ENCODE measurements at regions not wholly inside any gene's neighbourhood (a gene's known extent, or its start where the extent isn't known, plus 50 kb on each side); places are given as distances from the start of the nearest gene placed in this dataset.

- Mint-ChIP-seq H3K36me3 (ENCODE audit: low read depth) (no peaks in the 10 kb centered on the region), H3K4me1 (ENCODE audit: low read depth) (peaks cover 42% of the 10 kb centered on the region), H3K9me3 (no peaks in the 10 kb centered on the region), H3K27ac (no peak overlapping the region), H3K27me3 (ENCODE audit: insufficient read depth) (no peaks in the 10 kb centered on the region), H3K4me3 (no peak overlapping the region)
- TF ChIP-seq, protein P1, sequence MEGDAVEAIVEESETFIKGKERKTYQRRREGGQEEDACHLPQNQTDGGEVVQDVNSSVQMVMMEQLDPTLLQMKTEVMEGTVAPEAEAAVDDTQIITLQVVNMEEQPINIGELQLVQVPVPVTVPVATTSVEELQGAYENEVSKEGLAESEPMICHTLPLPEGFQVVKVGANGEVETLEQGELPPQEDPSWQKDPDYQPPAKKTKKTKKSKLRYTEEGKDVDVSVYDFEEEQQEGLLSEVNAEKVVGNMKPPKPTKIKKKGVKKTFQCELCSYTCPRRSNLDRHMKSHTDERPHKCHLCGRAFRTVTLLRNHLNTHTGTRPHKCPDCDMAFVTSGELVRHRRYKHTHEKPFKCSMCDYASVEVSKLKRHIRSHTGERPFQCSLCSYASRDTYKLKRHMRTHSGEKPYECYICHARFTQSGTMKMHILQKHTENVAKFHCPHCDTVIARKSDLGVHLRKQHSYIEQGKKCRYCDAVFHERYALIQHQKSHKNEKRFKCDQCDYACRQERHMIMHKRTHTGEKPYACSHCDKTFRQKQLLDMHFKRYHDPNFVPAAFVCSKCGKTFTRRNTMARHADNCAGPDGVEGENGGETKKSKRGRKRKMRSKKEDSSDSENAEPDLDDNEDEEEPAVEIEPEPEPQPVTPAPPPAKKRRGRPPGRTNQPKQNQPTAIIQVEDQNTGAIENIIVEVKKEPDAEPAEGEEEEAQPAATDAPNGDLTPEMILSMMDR (IDR thresholded peaks at IDR 0.05): no peak
- no peak for DNase-seq
Observed at GRCh38 chr6:4398791-4399190, 263.4 kb upstream of the ECI2 start.

DNA sequence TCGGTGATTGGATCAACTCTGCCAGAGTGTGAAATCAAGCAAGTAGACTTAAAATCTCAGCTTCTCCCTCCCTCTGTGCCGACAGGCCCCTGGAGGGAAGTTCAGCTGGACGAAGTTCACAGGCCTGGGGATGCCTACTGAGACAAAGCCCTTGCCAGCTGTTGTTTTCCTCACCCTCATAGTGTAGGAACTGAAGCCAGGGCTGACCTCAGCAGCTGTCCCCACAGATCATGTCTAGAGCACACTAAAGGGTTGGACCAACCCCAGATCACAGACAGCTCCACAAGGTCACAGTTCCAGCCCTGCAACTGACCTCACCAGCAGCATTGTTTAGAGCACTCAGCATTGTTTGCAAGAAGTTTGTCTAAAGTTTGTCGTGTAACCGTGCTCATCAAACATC lies 261.9 kb upstream of the ECI2 start:
- Mint-ChIP-seq H3K36me3 (ENCODE audit: low read depth) (no peaks in the 10 kb centered on the region), H3K27ac (no peak overlapping the region), H3K27me3 (ENCODE audit: insufficient read depth) (no peaks in the 10 kb centered on the region), H3K4me3 (no peak overlapping the region), H3K4me1 (ENCODE audit: low read depth) (peaks cover 27% of the 10 kb centered on the region), H3K9me3 (no peaks in the 10 kb centered on the region)
- DNase-seq: no peak
- TF ChIP-seq, protein P1 (IDR thresholded peaks at IDR 0.05): no peak

- TF ChIP-seq, protein P1 (IDR thresholded peaks at IDR 0.05): peak; percentile 52
- DNase-seq: peak; percentile 35
- H3K27ac Mint-ChIP-seq: no peak overlapping the region
- H3K4me3 Mint-ChIP-seq: no peak overlapping the region
- H3K9me3 Mint-ChIP-seq: no peaks in the 10 kb centered on the region
- H3K27me3 Mint-ChIP-seq (ENCODE audit: insufficient read depth): no peaks in the 10 kb centered on the region
- peaks cover 14% of the 10 kb centered on the region for H3K4me1 Mint-ChIP-seq (ENCODE audit: low read depth)
- no peaks in the 10 kb centered on the region for H3K36me3 Mint-ChIP-seq (ENCODE audit: low read depth)
Observed at GRCh38 chr6:4396044-4396443, 260.7 kb upstream of the ECI2 start.

GRCh38 chr6:4395386-4395785 lies 260.0 kb upstream of the ECI2 start:
- Mint-ChIP-seq H3K4me1 (ENCODE audit: low read depth) (peaks cover 14% of the 10 kb centered on the region; the same call in 1 of the 2 replicates), H3K9me3 (no peaks in the 10 kb centered on the region), H3K36me3 (ENCODE audit: low read depth) (no peaks in the 10 kb centered on the region), H3K4me3 (no peak overlapping the region), H3K27me3 (ENCODE audit: insufficient read depth) (no peaks in the 10 kb centered on the region), H3K27ac (no peak overlapping the region)
- no peak for DNase-seq
- TF ChIP-seq, protein P1 (IDR thresholded peaks at IDR 0.05): no peak

DNA sequence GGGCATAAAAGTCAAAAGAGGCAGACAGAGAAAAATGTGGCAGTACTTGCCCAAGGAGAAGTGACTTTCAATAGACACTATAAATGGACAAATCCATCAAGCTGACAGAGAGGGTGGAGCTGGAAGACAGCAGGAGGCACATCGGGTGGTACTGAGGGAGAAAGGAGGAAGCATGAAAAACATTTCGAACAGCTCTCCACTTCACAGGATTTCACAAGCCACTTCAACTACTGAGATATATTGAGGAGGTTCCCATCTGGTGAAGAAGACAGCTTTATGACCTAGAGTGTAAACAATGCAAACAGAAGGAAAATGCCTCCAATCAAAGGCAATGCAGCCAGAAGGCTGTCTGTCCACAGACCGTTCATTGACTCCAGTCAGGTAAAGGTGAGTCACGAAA lies 259.4 kb upstream of the ECI2 start:
- Mint-ChIP-seq H3K9me3 (no peaks in the 10 kb centered on the region), H3K36me3 (ENCODE audit: low read depth) (no peaks in the 10 kb centered on the region), H3K4me3 (no peak overlapping the region), H3K27me3 (ENCODE audit: insufficient read depth) (no peaks in the 10 kb centered on the region), H3K27ac (no peak overlapping the region), H3K4me1 (ENCODE audit: low read depth) (peaks cover 14% of the 10 kb centered on the region; the same call in 1 of the 2 replicates)
- TF ChIP-seq, protein P1 (IDR thresholded peaks at IDR 0.05): no peak
- no peak for DNase-seq

DNA sequence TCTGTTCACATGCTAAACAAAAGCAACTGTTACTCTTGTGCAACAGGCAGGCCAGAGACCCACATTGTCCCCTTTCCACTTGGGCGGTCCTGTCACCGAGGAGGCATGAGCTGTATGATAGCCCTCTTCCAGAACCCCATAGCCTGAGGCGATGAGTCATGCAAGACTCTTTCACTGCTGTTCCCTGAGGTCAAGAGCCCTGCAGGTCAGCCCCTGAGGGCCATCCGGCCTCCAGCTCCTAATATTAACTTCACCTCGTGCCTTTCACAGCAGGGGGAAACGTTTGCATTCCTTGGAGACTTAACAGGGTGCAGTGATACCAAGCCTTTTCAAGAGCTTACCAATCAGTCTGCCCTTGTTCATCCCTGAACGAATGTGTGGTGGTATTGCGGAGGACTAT lies 253.3 kb upstream of the ECI2 start:
- H3K27me3 Mint-ChIP-seq (ENCODE audit: insufficient read depth): no peaks in the 10 kb centered on the region
- H3K36me3 Mint-ChIP-seq (ENCODE audit: low read depth): peaks cover 11% of the 10 kb centered on the region
- H3K4me3 Mint-ChIP-seq: peak overlapping the region; percentile 23; the same call in 1 of the 2 replicates
- H3K9me3 Mint-ChIP-seq: peaks cover 20% of the 10 kb centered on the region
- TF ChIP-seq, protein P1 (IDR thresholded peaks at IDR 0.05): no peak
- peaks cover 16% of the 10 kb centered on the region for H3K4me1 Mint-ChIP-seq (ENCODE audit: low read depth)
- peak overlapping the region; percentile 45 for H3K27ac Mint-ChIP-seq
- DNase-seq: peak; percentile 27
